GM19025 (cell line): ENCODE measurements at regions not wholly inside any gene's neighbourhood (a gene's known extent, or its start where the extent isn't known, plus 50 kb on each side); places are given as distances from the start of the nearest gene placed in this dataset.

ENCODE experiments used
- ATAC-seq: cut with Tn5 transposase; IDR thresholded peaks from one replicate; pipeline ENCODE4 v1.9.1; 2021; ENCODE audit warnings: mild to moderate bottlenecking, low read depth, moderate library complexity; ENCODE audit not compliant: unreplicated experiment

GRCh38 chr1:56024155-56024554 is 555.2 kb downstream of the PLPP3 start:
- no peak for ATAC-seq

- no peak for ATAC-seq
Measured at GRCh38 chr1:56019922-56020321, 559.4 kb downstream of the PLPP3 start.

- no peak for ATAC-seq
Measured at GRCh38 chr1:56019472-56019871, 559.9 kb downstream of the PLPP3 start.

- ATAC-seq, result no peak
Measured at GRCh38 chr1:56017336-56017735, 562.0 kb downstream of the PLPP3 start.

- no peak for ATAC-seq
Measured at GRCh38 chr1:56003846-56004245, 575.5 kb downstream of the PLPP3 start.

GRCh38 chr1:56002231-56002630 is 577.1 kb downstream of the PLPP3 start:
- ATAC-seq, result no peak

GRCh38 chr1:56000424-56000823 is 578.9 kb downstream of the PLPP3 start:
- ATAC-seq, result no peak

- ATAC-seq, result no peak
Measured at GRCh38 chr1:55997536-55997935, 581.8 kb downstream of the PLPP3 start.

GRCh38 chr1:55993646-55994318 is 585.6 kb downstream of the PLPP3 start:
- ATAC-seq, result no peak

- ATAC-seq, result no peak
Measured at GRCh38 chr1:55990007-55990406, 589.4 kb downstream of the PLPP3 start.

- ATAC-seq, result no peak
Measured at GRCh38 chr1:55988963-55989452, 590.4 kb downstream of the PLPP3 start.

GRCh38 chr1:55987491-55988249 is 591.7 kb downstream of the PLPP3 start:
- ATAC-seq, result no peak

GRCh38 chr1:55986003-55986402 is 593.4 kb downstream of the PLPP3 start:
- no peak for ATAC-seq

GRCh38 chr1:55981010-55981650 is 598.2 kb downstream of the PLPP3 start:
- no peak for ATAC-seq

- no peak for ATAC-seq
Measured at GRCh38 chr1:55980582-55980981, 598.8 kb downstream of the PLPP3 start.

- ATAC-seq, result no peak
Measured at GRCh38 chr1:55974714-55975441, 604.5 kb downstream of the PLPP3 start.

- ATAC-seq, result no peak
Measured at GRCh38 chr1:55970526-55971110, 608.7 kb downstream of the PLPP3 start.

- no peak for ATAC-seq
Measured at GRCh38 chr1:55969322-55969721, 610.0 kb downstream of the PLPP3 start.

GRCh38 chr1:55968661-55969060 is 610.7 kb downstream of the PLPP3 start:
- no peak for ATAC-seq

- ATAC-seq, result no peak
Measured at GRCh38 chr1:55965981-55966461, 613.3 kb downstream of the PLPP3 start.
